ENCODE measurements at regions not wholly inside any gene's neighbourhood (a gene's known extent, or its start where the extent isn't known, plus 50 kb on each side); places are given as distances from the start of the nearest gene placed in this dataset.
"Not testable (repeated sequence)": the region's sequence is repeated elsewhere in the genome, so short reads cannot be mapped to it uniquely, and the experiment has no call there.

- Mint-ChIP-seq H3K4me3 (ENCODE audit: unreplicated experiment) (no peak overlapping the region), H3K27me3 (ENCODE audit: insufficient read depth, unreplicated experiment) (no peaks in the 10 kb centered on the region), H3K36me3 (ENCODE audit: insufficient read depth, unreplicated experiment) (peaks cover 30% of the 10 kb centered on the region), H3K4me1 (ENCODE audit: low read depth, unreplicated experiment) (peaks cover 21% of the 10 kb centered on the region), H3K9me3 (ENCODE audit: unreplicated experiment) (peaks cover 10% of the 10 kb centered on the region), H3K27ac (ENCODE audit: unreplicated experiment) (peak overlapping the region; percentile 17)
- DNase-seq: no peak
- intact Hi-C loops (cut with micrococcal nuclease; ENCODE audit: unreplicated experiment): no loop called here
- peaks cover 6% of the 10 kb centered on the region; the same call in 1 of the 2 replicates for H3K9me3 ChIP-seq
- no peaks in the 10 kb centered on the region for H3K27me3 ChIP-seq (replicated peaks; ENCODE audit: control insufficient read depth, insufficient read depth, low read length)
- no peaks in the 10 kb centered on the region for H3K36me3 ChIP-seq (ENCODE audit: control insufficient read depth, insufficient read depth, low read length)
- ChIA-PET POLR2A (interaction anchor here (0.5 kb wide), 1 partner anchor 66 kb away, joined by 5 read pairs; no protein-coding TSS in a partner anchor), CTCF (no interaction called here)
- H3K4me3 ChIP-seq (ENCODE audit: low read depth, low read length): no peak overlapping the region
- H3K4me1 ChIP-seq: peaks cover 9% of the 10 kb centered on the region
- no peak for TF ChIP-seq CTCF (IDR thresholded peaks at IDR 0.05; ENCODE audit: insufficient read depth in 1 of 2, low read depth in 1 of 2, low read length in 1 of 2, severe bottlenecking in 1 of 2, unreplicated experiment in 1 of 2)
- BruUV-seq (replicated peaks): no TSS peak
These were observed 93.3 kb downstream of the UTRN start for GRCh38 chr6:144378437-144378836.

GRCh38 chr6:144379356-144379755 lies 94.2 kb downstream of the UTRN start:
- no TSS peak for BruUV-seq (replicated peaks)
- POLR2A ChIA-PET: no interaction called here

GRCh38 chr6:144381499-144381898 lies 96.4 kb downstream of the UTRN start:
- BruUV-seq (replicated peaks); DNase-seq; H3K4me3 Mint-ChIP-seq (ENCODE audit: unreplicated experiment); CTCF ChIA-PET; H3K27ac Mint-ChIP-seq (ENCODE audit: unreplicated experiment); H3K9me3 Mint-ChIP-seq (ENCODE audit: unreplicated experiment); H3K27me3 ChIP-seq (replicated peaks; ENCODE audit: control insufficient read depth, insufficient read depth, low read length); intact Hi-C loops (cut with micrococcal nuclease; ENCODE audit: unreplicated experiment); H3K9me3 ChIP-seq; H3K27me3 Mint-ChIP-seq (ENCODE audit: insufficient read depth, unreplicated experiment); H3K36me3 ChIP-seq (ENCODE audit: control insufficient read depth, insufficient read depth, low read length); H3K4me1 ChIP-seq; H3K4me3 ChIP-seq (ENCODE audit: low read depth, low read length): not testable (repeated sequence)
- peaks cover 13% of the 10 kb centered on the region for H3K4me1 Mint-ChIP-seq (ENCODE audit: low read depth, unreplicated experiment)
- POLR2A ChIA-PET: interaction anchor here (0.5 kb wide), 1 partner anchor 387 kb away, joined by 4 read pairs; no protein-coding TSS in a partner anchor
- H3K36me3 Mint-ChIP-seq (ENCODE audit: insufficient read depth, unreplicated experiment): peaks cover 26% of the 10 kb centered on the region

More at GRCh38 chr6:144379356-144379755, 94.2 kb downstream of the UTRN start:
- CTCF ChIA-PET: no interaction called here
- Histone ChIP-seq H3K4me3 (ENCODE audit: low read depth, low read length) (no peak overlapping the region), H3K9me3 (peaks cover 6% of the 10 kb centered on the region; the same call in 1 of the 2 replicates), H3K36me3 (ENCODE audit: control insufficient read depth, insufficient read depth, low read length) (no peaks in the 10 kb centered on the region), H3K27me3 (replicated peaks; ENCODE audit: control insufficient read depth, insufficient read depth, low read length) (no peaks in the 10 kb centered on the region), H3K4me1 (peaks cover 9% of the 10 kb centered on the region)
- DNase-seq: no peak
- Mint-ChIP-seq H3K27ac (ENCODE audit: unreplicated experiment) (no peak overlapping the region), H3K4me1 (ENCODE audit: low read depth, unreplicated experiment) (peaks cover 21% of the 10 kb centered on the region), H3K27me3 (ENCODE audit: insufficient read depth, unreplicated experiment) (no peaks in the 10 kb centered on the region), H3K9me3 (ENCODE audit: unreplicated experiment) (peaks cover 10% of the 10 kb centered on the region), H3K36me3 (ENCODE audit: insufficient read depth, unreplicated experiment) (peaks cover 28% of the 10 kb centered on the region), H3K4me3 (ENCODE audit: unreplicated experiment) (no peak overlapping the region)
- intact Hi-C loops (cut with micrococcal nuclease; ENCODE audit: unreplicated experiment): no loop called here
- no peak for TF ChIP-seq CTCF (IDR thresholded peaks at IDR 0.05; ENCODE audit: insufficient read depth in 1 of 2, low read depth in 1 of 2, low read length in 1 of 2, severe bottlenecking in 1 of 2, unreplicated experiment in 1 of 2)

GRCh38 chr6:144383336-144383735 lies 98.2 kb downstream of the UTRN start:
- intact Hi-C loops (cut with micrococcal nuclease; ENCODE audit: unreplicated experiment): no loop called here
- ChIA-PET POLR2A (no interaction called here), CTCF (no interaction called here)
- Mint-ChIP-seq H3K9me3 (ENCODE audit: unreplicated experiment) (peaks cover 10% of the 10 kb centered on the region), H3K27me3 (ENCODE audit: insufficient read depth, unreplicated experiment) (no peaks in the 10 kb centered on the region), H3K4me3 (ENCODE audit: unreplicated experiment) (no peak overlapping the region), H3K4me1 (ENCODE audit: low read depth, unreplicated experiment) (peaks cover 12% of the 10 kb centered on the region), H3K27ac (ENCODE audit: unreplicated experiment) (no peak overlapping the region), H3K36me3 (ENCODE audit: insufficient read depth, unreplicated experiment) (peaks cover 32% of the 10 kb centered on the region)
- no peak for DNase-seq
- H3K36me3 ChIP-seq (ENCODE audit: control insufficient read depth, insufficient read depth, low read length): no peaks in the 10 kb centered on the region
- H3K4me3 ChIP-seq (ENCODE audit: low read depth, low read length): no peak overlapping the region
- H3K4me1 ChIP-seq: peaks cover 3% of the 10 kb centered on the region
- H3K27me3 ChIP-seq (replicated peaks; ENCODE audit: control insufficient read depth, insufficient read depth, low read length): no peaks in the 10 kb centered on the region
- no peak for TF ChIP-seq CTCF (IDR thresholded peaks at IDR 0.05; ENCODE audit: insufficient read depth in 1 of 2, low read depth in 1 of 2, low read length in 1 of 2, severe bottlenecking in 1 of 2, unreplicated experiment in 1 of 2)
- H3K9me3 ChIP-seq: peaks cover 6% of the 10 kb centered on the region; the same call in 1 of the 2 replicates
- BruUV-seq (replicated peaks): no TSS peak
